ENCODE measurements at regions not wholly inside any gene's neighbourhood (a gene's known extent, or its start where the extent isn't known, plus 50 kb on each side); places are given as distances from the start of the nearest gene placed in this dataset.

GRCh38 chr13:108433976-108434755 lies 164.6 kb downstream of the TNFSF13B start:
- no peaks in the 10 kb centered on the region for H3K27me3 ChIP-seq (ENCODE audit: control insufficient read depth in 1 of 2, insufficient read depth in 2 of 2, low read length in 2 of 2)
- no peak overlapping the region for H3K4me3 ChIP-seq (replicated peaks in 1 of 3; ENCODE audit: insufficient read depth in 1 of 3, low read depth in 2 of 3, low read length in 3 of 3)
- WGBS (ENCODE audit: low lambda C conversion rate), result 13% methylated on average over 4 of the region's 4 CpGs
- H3K4me2 ChIP-seq (ENCODE audit: low read depth, low read length), result no peak overlapping the region
- H3K9ac ChIP-seq (ENCODE audit: insufficient read depth, low read depth, low read length), result no peak overlapping the region
- no peaks in the 10 kb centered on the region for H3K79me2 ChIP-seq (ENCODE audit: insufficient read depth, low read length)
- H3K9me3 ChIP-seq (ENCODE audit: low read length), result peaks cover 5% of the 10 kb centered on the region; the same call in 1 of the 2 replicates
- no peaks in the 10 kb centered on the region for H3K4me1 ChIP-seq (ENCODE audit: insufficient read depth, low read length)
- no peak for TF ChIP-seq TEAD2 (CRISPR knock-in tag; IDR thresholded peaks at IDR 0.05)
- TF ChIP-seq MIER3 (CRISPR knock-in tag; IDR thresholded peaks at IDR 0.05; ENCODE audit: borderline replicate concordance), result no peak
- TF ChIP-seq MBD4 (IDR thresholded peaks at IDR 0.05; ENCODE audit: borderline replicate concordance, low read length), result no peak
- no peak for TF ChIP-seq NCOA1 (CRISPR knock-in tag; IDR thresholded peaks at IDR 0.05)
- TF ChIP-seq HOXA3 (CRISPR knock-in tag; IDR thresholded peaks at IDR 0.05), result no peak
- no peak for TF ChIP-seq HMGA1 (CRISPR knock-in tag; conservative IDR thresholded peaks at IDR 0.05)
- no peak for TF ChIP-seq ZNF382 (CRISPR knock-in tag; IDR thresholded peaks at IDR 0.05; ENCODE audit: borderline replicate concordance)
- no peak for TF ChIP-seq KLF13 (CRISPR knock-in tag; IDR thresholded peaks at IDR 0.05)
- no peak for TF ChIP-seq U2AF1 (optimal IDR thresholded peaks at IDR 0.05; ENCODE audit: low read depth, low read length)
- TF ChIP-seq ETV5 (CRISPR knock-in tag; IDR thresholded peaks at IDR 0.05; ENCODE audit: borderline replicate concordance), result no peak
- TF ChIP-seq ZNF281 (CRISPR knock-in tag; IDR thresholded peaks at IDR 0.05; ENCODE audit: borderline replicate concordance), result no peak
- H3K36me3 ChIP-seq (replicated peaks in 1 of 2; ENCODE audit: control insufficient read depth in 1 of 2, insufficient read depth in 2 of 2, low read length in 2 of 2), result no peaks in the 10 kb centered on the region
- no TSS peak for BruUV-seq (replicated peaks)
- POLR2A ChIA-PET, result no interaction called here
- in situ Hi-C loops (cut with HindIII; ENCODE audit: extremely low pct_ligation_motif_present, low pct_unique_long_range_greater_than_20kb), result no loop called here
- CTCF ChIA-PET (ENCODE audit: low intra/inter-chr PET ratio, low total read pairs), result no interaction called here
- ATAC-seq (no peak), FAIRE-seq (no peak), DNase-seq (ENCODE audit: low spot score) (no peak)
- intact Hi-C loops (cut with micrococcal nuclease; ENCODE audit: unreplicated experiment), result no loop called here
- no peak overlapping the region for H2AFZ ChIP-seq (ENCODE audit: low read length)
- no peak overlapping the region for H3K27ac ChIP-seq (ENCODE audit: extremely low read length, insufficient read depth, low read length)
- no peaks in the 10 kb centered on the region for H4K20me1 ChIP-seq (ENCODE audit: insufficient read depth, low read length)
